HG02798 (cell line): ENCODE measurements at regions not wholly inside any gene's neighbourhood (a gene's known extent, or its start where the extent isn't known, plus 50 kb on each side); places are given as distances from the start of the nearest gene placed in this dataset.

Experiments used
- ATAC-seq: cut with Tn5 transposase; IDR thresholded peaks from one replicate; pipeline ENCODE4 v1.9.1; 2021; ENCODE audit warnings: mild to moderate bottlenecking; ENCODE audit not compliant: unreplicated experiment, poor library complexity

GRCh38 chr20:17003170-17003870 is 223.5 kb upstream of the PCSK2 start:
- no peak for ATAC-seq

DNA sequence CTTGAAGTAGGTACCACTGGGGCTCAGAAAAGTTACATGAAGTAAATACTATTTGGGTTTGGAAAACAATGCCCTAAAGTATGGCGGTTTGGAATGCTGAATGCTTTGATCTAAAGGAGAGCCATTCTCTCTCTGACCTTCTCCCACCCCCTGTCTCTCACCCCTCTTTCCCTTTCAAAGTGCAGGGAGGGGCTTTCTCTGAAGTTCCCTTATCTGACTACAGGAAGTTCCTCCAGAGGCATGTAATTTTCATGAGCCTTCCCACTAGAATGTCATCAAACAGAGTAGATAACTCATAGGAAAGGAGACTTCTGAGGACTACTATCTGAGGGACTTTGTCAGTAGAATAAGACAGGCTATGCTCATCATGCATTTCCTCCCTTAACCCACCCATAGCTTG is 216.7 kb upstream of the PCSK2 start:
- ATAC-seq = no peak

DNA sequence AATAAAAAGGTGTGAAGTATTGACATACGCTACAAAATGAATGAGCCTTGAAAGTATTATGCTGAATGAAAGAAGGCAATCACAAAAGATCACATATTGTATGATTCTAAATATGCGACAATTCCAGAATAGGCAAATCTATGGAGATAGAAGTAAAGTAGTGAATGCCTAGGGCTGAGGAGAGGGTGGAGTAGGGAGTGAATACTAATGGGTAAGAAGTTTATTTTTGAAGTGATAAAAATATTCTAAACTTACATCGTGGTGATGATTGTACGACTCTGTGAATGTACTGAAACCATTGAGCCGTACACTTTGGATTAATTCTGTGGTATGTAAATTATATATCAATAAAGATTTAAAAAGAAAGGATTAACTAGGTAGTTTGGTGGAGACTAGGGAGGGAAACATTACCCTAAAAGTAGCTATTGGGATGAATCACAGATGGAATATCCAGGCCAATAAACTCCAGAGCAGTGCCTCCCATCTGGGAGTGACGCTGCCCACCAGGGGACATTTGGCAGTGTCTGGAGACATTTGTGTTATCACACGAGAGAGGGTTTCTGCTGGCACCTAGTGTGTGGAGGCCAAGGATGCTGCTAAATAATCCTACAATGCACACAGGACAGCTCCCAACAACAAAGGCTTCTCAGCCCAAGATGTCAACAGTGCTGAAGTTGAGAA is 214.2 kb upstream of the PCSK2 start:
- ATAC-seq = no peak

DNA sequence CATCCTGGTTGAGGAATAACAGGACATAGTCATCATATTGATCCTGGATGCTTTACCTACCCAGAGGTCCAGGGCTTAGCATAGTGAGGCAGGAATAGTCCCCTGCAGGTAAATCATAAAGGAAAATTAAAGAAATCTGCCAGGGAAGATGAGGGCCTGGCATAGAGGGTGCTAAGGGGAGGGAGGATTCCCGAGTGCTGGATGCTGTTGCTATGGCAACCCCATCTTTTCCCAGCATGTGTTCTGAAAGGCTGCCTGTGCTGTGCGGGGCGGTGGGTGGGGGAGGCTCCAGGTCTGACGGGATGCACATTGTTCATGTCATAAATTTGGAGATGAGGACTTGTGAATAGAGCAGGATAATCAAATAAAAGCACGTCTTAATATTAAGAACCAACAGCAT is 212.6 kb upstream of the PCSK2 start:
- no peak for ATAC-seq

DNA sequence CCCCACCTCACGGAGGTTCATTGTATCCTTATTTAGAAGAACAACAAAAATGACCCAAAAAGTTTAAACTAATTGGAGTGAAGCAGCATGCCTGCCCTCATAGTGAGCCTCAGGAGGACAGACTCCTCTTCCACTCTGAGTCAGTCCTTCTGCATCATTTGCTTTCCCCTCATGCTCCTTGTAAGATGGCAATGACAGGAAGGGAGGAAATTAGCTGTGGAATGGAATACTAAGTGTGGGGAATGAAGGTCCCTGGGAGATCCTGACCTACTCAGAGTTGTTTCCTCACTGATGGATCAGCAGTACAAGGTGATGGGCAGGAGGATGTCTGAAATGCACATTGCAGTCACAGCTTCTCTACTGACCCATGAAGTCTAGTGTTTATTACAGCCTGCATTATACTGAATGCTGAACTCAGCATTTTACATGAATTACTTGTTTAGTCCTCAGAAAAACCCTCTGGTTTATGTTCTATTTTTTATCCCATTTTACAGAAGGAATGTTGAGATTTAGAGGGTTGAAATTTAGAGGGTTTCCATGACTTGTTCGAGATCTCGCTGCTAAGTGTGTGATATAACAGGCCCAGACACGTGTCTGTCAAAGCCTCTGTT is 212.0 kb upstream of the PCSK2 start:
- no peak for ATAC-seq

- ATAC-seq = no peak
Observed at GRCh38 chr20:17017232-17017631, 209.6 kb upstream of the PCSK2 start.

GRCh38 chr20:17021481-17021880 is 205.4 kb upstream of the PCSK2 start:
- no peak for ATAC-seq

- no peak for ATAC-seq
Observed at GRCh38 chr20:17023036-17023435, 203.8 kb upstream of the PCSK2 start.

DNA sequence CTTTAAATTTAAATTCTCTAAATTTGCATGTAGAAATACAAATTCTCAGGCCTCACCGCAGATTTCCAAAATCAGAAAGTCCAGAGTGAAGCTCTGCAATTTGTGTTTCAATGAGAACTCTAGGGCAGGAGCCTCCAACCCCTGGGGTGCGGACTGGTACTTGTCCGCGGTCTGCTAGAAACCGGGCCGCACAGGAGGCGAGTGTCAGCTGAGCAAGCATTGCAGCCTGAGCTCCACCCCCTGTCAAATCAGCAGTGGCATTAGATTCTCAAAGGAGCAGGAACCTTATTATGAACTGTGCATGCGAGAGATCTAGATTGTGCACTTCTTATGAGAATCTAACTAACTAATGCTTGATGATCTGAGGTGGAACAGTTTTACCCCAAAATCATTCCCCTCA is 203.0 kb upstream of the PCSK2 start:
- no peak for ATAC-seq

- ATAC-seq = no peak
Observed at GRCh38 chr20:17024513-17025119, 202.2 kb upstream of the PCSK2 start.

- no peak for ATAC-seq
Observed at GRCh38 chr20:17026346-17026745, 200.5 kb upstream of the PCSK2 start.

DNA sequence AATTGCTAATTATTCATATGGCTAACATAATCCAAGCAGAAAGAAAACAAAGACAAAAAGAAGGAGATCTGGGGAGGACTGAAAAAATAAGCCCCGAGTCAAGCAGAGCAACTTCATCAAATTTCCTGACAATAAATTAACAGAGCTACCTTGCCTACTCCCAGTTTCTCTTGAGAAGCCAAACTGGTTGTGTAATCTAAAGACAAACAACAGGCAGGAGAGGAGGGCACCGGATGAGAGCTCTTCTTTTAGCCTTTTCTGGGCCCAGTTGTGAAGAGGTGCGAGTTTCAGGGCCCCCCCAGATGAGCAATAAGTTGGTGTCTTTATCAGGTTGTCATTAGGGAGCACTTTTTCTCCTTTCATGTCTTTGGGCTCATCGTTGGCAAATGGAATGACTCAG is 197.1 kb upstream of the PCSK2 start:
- ATAC-seq = no peak

- ATAC-seq = no peak
Observed at GRCh38 chr20:17036541-17036940, 190.3 kb upstream of the PCSK2 start.

GRCh38 chr20:17042122-17042521 is 184.7 kb upstream of the PCSK2 start:
- ATAC-seq = no peak

DNA sequence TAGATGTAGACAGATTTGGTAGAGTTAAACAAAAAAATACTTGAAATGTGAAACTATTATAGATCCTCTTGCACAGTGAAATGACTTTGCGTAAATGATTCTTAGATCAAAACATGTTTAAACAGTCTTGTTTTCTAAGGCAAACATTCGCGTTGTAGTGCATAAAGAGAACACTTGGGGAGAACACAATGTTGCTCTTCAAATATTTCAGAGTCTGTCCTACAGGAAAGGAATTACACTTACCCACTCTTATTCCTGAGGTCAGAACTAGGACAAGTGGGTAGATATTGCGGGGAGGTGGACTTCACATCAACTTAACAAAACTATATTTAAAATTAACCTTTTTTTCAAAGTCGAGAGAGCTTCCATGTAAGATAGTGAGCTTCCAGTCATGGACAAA is 183.5 kb upstream of the PCSK2 start:
- no peak for ATAC-seq

DNA sequence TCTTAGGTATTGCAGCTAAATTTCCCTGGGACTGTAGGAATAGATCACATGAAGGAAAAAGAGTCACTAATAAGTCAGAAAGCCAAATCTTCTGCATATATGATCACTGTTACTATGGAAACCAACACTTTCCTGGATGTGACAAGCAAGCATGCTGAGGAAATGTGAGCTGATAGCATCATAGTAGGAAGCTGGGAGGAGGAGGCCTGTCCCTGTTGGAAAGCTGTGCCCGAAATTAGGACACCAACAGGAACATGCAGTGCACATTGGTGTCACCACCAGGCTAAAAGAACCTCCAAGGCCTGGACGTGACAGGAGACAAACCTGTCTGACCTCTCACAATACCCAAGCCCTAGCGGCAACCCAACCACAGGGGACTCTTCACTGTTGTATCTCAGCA is 181.9 kb upstream of the PCSK2 start:
- no peak for ATAC-seq

- no peak for ATAC-seq
Observed at GRCh38 chr20:17059465-17059864, 167.4 kb upstream of the PCSK2 start.

DNA sequence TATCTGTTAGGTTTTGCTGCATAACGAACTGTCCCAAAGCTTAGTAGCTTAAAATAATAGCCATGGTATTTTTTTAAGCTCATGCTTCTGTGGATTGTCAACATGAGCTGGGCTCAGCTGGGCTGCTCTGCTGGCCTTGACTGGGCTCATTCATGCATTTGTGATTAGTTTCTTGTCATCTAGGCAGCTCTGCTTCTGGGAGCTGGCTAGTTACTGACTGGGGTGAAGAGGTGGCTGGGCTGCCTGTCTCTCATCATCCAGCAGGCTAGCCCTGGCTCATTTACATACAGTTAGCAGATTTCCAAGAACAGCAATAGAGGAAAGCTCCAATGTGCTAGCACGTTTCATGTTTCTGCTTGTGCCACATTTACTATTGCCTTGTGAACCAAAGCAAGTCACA is 165.1 kb upstream of the PCSK2 start:
- ATAC-seq = no peak

GRCh38 chr20:17062712-17063111 is 164.1 kb upstream of the PCSK2 start:
- no peak for ATAC-seq

DNA sequence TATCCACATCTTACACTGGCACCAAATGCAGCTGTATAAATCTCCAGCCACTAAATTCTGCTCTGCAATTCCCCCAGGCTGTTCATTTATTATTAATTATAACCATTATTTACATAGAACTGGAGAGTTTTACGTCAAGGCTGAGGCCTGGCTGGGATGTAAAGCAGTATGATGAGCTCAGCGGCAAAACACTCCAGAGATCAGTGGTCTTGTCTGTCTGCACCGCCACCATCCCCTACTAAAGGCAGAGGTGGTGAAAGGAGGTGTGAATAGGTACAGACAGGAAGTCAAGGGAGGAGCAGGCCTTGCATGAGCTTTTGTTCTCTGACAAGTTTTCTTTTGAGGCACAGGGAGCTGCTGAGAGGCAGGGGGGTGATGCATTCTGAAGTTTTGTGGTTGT is 159.9 kb upstream of the PCSK2 start:
- ATAC-seq = no peak

- no peak for ATAC-seq
Observed at GRCh38 chr20:17068084-17068711, 158.6 kb upstream of the PCSK2 start.
